ENCODE measurements at regions not wholly inside any gene's neighbourhood (a gene's known extent, or its start where the extent isn't known, plus 50 kb on each side); places are given as distances from the start of the nearest gene placed in this dataset.

DNA sequence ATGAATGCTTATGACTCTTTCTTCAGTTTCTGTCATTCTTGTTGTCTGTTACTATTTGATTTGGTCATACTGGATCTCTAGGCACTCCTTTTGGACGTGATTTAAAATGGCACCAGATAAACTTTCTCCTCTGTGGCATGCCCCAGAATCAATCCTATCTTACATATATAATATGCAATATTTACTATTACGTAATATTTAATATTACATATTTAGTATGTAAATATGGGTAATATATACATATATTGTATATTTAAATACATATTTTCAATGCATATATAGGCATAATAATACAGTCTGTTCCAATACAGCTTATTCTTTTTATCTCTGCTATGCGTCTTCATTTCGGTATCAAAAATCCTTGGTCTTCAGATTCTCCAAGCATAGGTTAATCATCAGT, 104.4 kb upstream of the PRR20A start:
- no peak overlapping the region for H3K9ac ChIP-seq (ENCODE audit: insufficient read depth, low read length)
- no peak overlapping the region for H3K4me2 ChIP-seq (ENCODE audit: extremely low read depth, insufficient read depth, low read length)
- H3K4me1 ChIP-seq (ENCODE audit: control insufficient read depth, extremely low read depth, insufficient read depth, low read length) = no peaks in the 10 kb centered on the region
- H3K4me3 ChIP-seq (replicated peaks in 1 of 4; ENCODE audit: control extremely low read depth in 1 of 4, insufficient read depth in 1 of 4, low read depth in 3 of 4, low read length in 4 of 4) = no peak overlapping the region
- no peaks in the 10 kb centered on the region for H3K36me3 ChIP-seq (ENCODE audit: control insufficient read depth, insufficient read depth, low read length)
- TF ChIP-seq EZH2 (IDR thresholded peaks at IDR 0.05; ENCODE audit: low read length, missing control alignments) (no peak), CTCF (conservative IDR thresholded peaks at IDR 0.05 in 1 of 2, IDR thresholded peaks at IDR 0.05 in 1 of 2; ENCODE audit: low read depth in 1 of 2, low read length in 2 of 2) (no peak)
- DNase-seq (ENCODE audit: low read depth in 2 of 2) = no peak
- H3K79me2 ChIP-seq (ENCODE audit: control insufficient read depth, insufficient read depth, low read length) = no peaks in the 10 kb centered on the region
- H3K27me3 ChIP-seq (ENCODE audit: control insufficient read depth, insufficient read depth, low read length) = no peaks in the 10 kb centered on the region
- H2AFZ ChIP-seq (ENCODE audit: low read length) = no peak overlapping the region
- no peaks in the 10 kb centered on the region for H3K9me3 ChIP-seq (ENCODE audit: control insufficient read depth, insufficient read depth, low read depth, low read length)
- no peaks in the 10 kb centered on the region for H4K20me1 ChIP-seq (ENCODE audit: control insufficient read depth, extremely low read depth, insufficient read depth, low read length)
- H3K27ac ChIP-seq (ENCODE audit: insufficient read depth, low read length) = no peak overlapping the region

DNA sequence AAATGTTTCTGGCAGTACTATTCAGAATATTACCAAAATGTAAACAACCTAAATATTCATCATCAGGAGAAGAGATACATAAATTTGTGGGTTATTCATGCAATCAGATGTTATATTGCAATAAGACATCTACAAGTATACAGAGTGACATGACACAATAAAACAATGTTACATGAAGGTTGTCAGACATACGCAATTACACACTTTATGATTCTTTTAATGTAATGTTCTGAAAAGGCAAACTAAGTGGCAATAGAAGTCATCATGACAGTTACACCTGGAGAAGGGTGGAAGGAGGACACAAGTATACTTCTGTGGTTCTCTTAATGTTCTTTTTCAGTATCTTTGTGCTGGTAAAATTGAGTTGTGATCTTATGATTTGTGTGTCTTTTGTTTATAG, 95.8 kb upstream of the PRR20A start:
- Histone ChIP-seq H3K4me2 (ENCODE audit: extremely low read depth, insufficient read depth, low read length) (no peak overlapping the region), H4K20me1 (ENCODE audit: control insufficient read depth, extremely low read depth, insufficient read depth, low read length) (no peaks in the 10 kb centered on the region), H3K9me3 (ENCODE audit: control insufficient read depth, insufficient read depth, low read depth, low read length) (no peaks in the 10 kb centered on the region), H3K4me1 (ENCODE audit: control insufficient read depth, extremely low read depth, insufficient read depth, low read length) (no peaks in the 10 kb centered on the region), H3K9ac (ENCODE audit: insufficient read depth, low read length) (no peak overlapping the region), H3K27me3 (ENCODE audit: control insufficient read depth, insufficient read depth, low read length) (no peaks in the 10 kb centered on the region), H2AFZ (ENCODE audit: low read length) (no peak overlapping the region), H3K27ac (ENCODE audit: insufficient read depth, low read length) (no peak overlapping the region), H3K4me3 (replicated peaks in 1 of 4; ENCODE audit: control extremely low read depth in 1 of 4, insufficient read depth in 1 of 4, low read depth in 3 of 4, low read length in 4 of 4) (no peak overlapping the region), H3K36me3 (ENCODE audit: control insufficient read depth, insufficient read depth, low read length) (no peaks in the 10 kb centered on the region), H3K79me2 (ENCODE audit: control insufficient read depth, insufficient read depth, low read length) (no peaks in the 10 kb centered on the region)
- DNase-seq (ENCODE audit: low read depth in 2 of 2) = no peak
- TF ChIP-seq EZH2 (IDR thresholded peaks at IDR 0.05; ENCODE audit: low read length, missing control alignments) (no peak), CTCF (conservative IDR thresholded peaks at IDR 0.05 in 1 of 2, IDR thresholded peaks at IDR 0.05 in 1 of 2; ENCODE audit: low read depth in 1 of 2, low read length in 2 of 2) (no peak)

GRCh38 chr13:57045826-57046546, 94.7 kb upstream of the PRR20A start:
- DNase-seq (ENCODE audit: low read depth in 2 of 2) = peak in 1 of 2 donors; percentile 9
- TF ChIP-seq EZH2 (IDR thresholded peaks at IDR 0.05; ENCODE audit: low read length, missing control alignments) = no peak
- TF ChIP-seq CTCF (conservative IDR thresholded peaks at IDR 0.05 in 1 of 2, IDR thresholded peaks at IDR 0.05 in 1 of 2; ENCODE audit: low read depth in 1 of 2, low read length in 2 of 2) = no peak

More at GRCh38 chr13:57045826-57046546, 94.7 kb upstream of the PRR20A start:
- Histone ChIP-seq H3K79me2 (ENCODE audit: control insufficient read depth, insufficient read depth, low read length) (no peaks in the 10 kb centered on the region), H3K4me1 (ENCODE audit: control insufficient read depth, extremely low read depth, insufficient read depth, low read length) (no peaks in the 10 kb centered on the region), H3K27ac (ENCODE audit: insufficient read depth, low read length) (no peak overlapping the region), H3K36me3 (ENCODE audit: control insufficient read depth, insufficient read depth, low read length) (no peaks in the 10 kb centered on the region), H3K4me3 (replicated peaks in 1 of 4; ENCODE audit: control extremely low read depth in 1 of 4, insufficient read depth in 1 of 4, low read depth in 3 of 4, low read length in 4 of 4) (no peak overlapping the region), H2AFZ (ENCODE audit: low read length) (no peak overlapping the region), H4K20me1 (ENCODE audit: control insufficient read depth, extremely low read depth, insufficient read depth, low read length) (no peaks in the 10 kb centered on the region), H3K9me3 (ENCODE audit: control insufficient read depth, insufficient read depth, low read depth, low read length) (no peaks in the 10 kb centered on the region), H3K27me3 (ENCODE audit: control insufficient read depth, insufficient read depth, low read length) (no peaks in the 10 kb centered on the region), H3K9ac (ENCODE audit: insufficient read depth, low read length) (no peak overlapping the region), H3K4me2 (ENCODE audit: extremely low read depth, insufficient read depth, low read length) (no peak overlapping the region)
